Upper lobe of left lung (tissue), 6 donors: ENCODE measurements at regions not wholly inside any gene's neighbourhood (a gene's known extent, or its start where the extent isn't known, plus 50 kb on each side); places are given as distances from the start of the nearest gene placed in this dataset.

Experiments used
- ATAC-seq, 2 donors: fragments of 200-7000 bp; cut with Tn5 transposase; one replicate each; pipeline ENCODE4 v1.9.1; 2022; ENCODE audit warnings: mild to moderate bottlenecking in 2 of 2, moderate library complexity in 2 of 2; ENCODE audit not compliant: low FRiP score in 2 of 2
- DNase-seq, 2 donors: peaks; one replicate each; pipeline ENCODE4 v3.0.0-alpha.2; 2019 to 2020
- H3K27ac ChIP-seq, 4 donors: fragments of 200-600 bp; sonication (generic); one replicate each; pipeline ENCODE4 v1.5.1; 2016 to 2019
- H3K27me3 ChIP-seq, 4 donors: fragments of 200-600 bp; sonication (generic); one replicate each; pipeline ENCODE4 v1.5.1; 2017 to 2019
- H3K36me3 ChIP-seq, 4 donors: fragments of 200-600 bp; sonication (generic); one replicate each; pipeline ENCODE4 v1.5.1; 2016 to 2019
- H3K4me1 ChIP-seq, 4 donors: fragments of 200-600 bp; sonication (generic); one replicate each; pipeline ENCODE4 v1.5.1; 2018 to 2019
- H3K4me3 ChIP-seq, 4 donors: fragments of 200-600 bp; sonication (generic); one replicate each; pipeline ENCODE4 v1.5.1; 2017 to 2019; ENCODE audit warnings: mild to moderate bottlenecking in 2 of 4, moderate library complexity in 1 of 4
- H3K9me3 ChIP-seq, 4 donors: fragments of 200-600 bp; sonication (generic); one replicate each; pipeline ENCODE4 v1.5.1; 2018 to 2019
- CTCF ChIP-seq, 6 experiments: fragments of 450-650 bp in 4 of 6; fragments of 200-600 bp in 2 of 6; sonication (generic) in 2 of 6; IDR thresholded peaks; one replicate each; pipeline ENCODE4 v1.5.1; 2016 to 2019; ENCODE audit warnings: antibody characterized with exemption in 6 of 6
- EP300 ChIP-seq, 4 donors: sonication (generic); formaldehyde crosslinking; IDR thresholded peaks; one replicate each; pipeline ENCODE4 v1.5.1; 2017; ENCODE audit warnings: antibody characterized with exemption in 4 of 4, control low read depth in 2 of 4
- POLR2A ChIP-seq, 4 donors: fragments of 450-650 bp; IDR thresholded peaks; one replicate each; pipeline ENCODE4 v1.5.1; 2016 to 2017; ENCODE audit warnings: antibody characterized with exemption in 4 of 4, mild to moderate bottlenecking in 2 of 4
- POLR2AphosphoS5 ChIP-seq, 2 donors: sonication (generic); formaldehyde crosslinking; IDR thresholded peaks; one replicate each; pipeline ENCODE4 v1.5.1; 2017; ENCODE audit warnings: antibody characterized with exemption in 2 of 2
- WGBS, 2 donors: methylation state at CpG; one replicate each; pipeline ENCODE4 v1.1.5; 2017 to 2018; 5-methylcytosine and 5-hydroxymethylcytosine counted together
- donor health status: DM: no; HTN: no; CAD: no; lungs with moderate emphysema.
- donor health status: DM: no; HTN: yes; CAD: no; lungs with severe emphysema.

GRCh38 chr14:56524971-56525677 is 54.5 kb upstream of the TMEM260 start:
- 53 to 58% methylated on average over 3 of the region's 3 CpGs for WGBS, 2 donors
- Histone ChIP-seq H3K27ac (no peak overlapping the region), H3K27me3 (no peaks in the 10 kb centered on the region), H3K4me1 (no peaks in the 10 kb centered on the region), H3K9me3 (no peaks in the 10 kb centered on the region), H3K4me3 (no peak overlapping the region), H3K36me3 (no peaks in the 10 kb centered on the region)
- DNase-seq, result no peak
- no peak for ATAC-seq
- TF ChIP-seq POLR2A (IDR thresholded peaks at IDR 0.05) (no peak), CTCF (IDR thresholded peaks at IDR 0.05) (no peak), POLR2AphosphoS5 (IDR thresholded peaks at IDR 0.05) (no peak), EP300 (IDR thresholded peaks at IDR 0.05) (no peak)

DNA sequence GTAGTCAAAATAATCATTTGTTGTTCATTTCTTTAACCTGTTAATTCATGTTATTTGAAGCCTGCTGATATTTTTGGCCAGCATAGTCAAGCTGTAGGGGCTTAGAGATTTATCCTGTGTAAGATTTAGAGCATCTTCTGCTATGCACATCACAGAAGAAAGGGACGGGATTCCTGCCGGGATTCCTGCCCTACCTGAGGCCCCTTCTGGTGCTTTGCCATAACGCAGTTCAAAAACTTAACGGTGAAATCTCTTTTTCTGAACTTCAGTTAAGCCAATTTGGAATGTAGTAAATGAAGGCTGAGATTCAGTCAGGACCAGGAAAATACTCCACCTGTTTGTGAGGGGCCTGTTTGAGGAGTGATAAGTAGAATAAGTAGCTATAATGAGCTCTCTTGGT is 50.7 kb upstream of the TMEM260 start:
- 28 to 44% methylated on average over 4 of the region's 4 CpGs for WGBS, 2 donors
- H3K4me3 ChIP-seq, result no peak overlapping the region
- no peaks in the 10 kb centered on the region for H3K4me1 ChIP-seq
- ATAC-seq (no peak), DNase-seq (no peak)
- no peaks in the 10 kb centered on the region for H3K36me3 ChIP-seq
- no peaks in the 10 kb centered on the region for H3K9me3 ChIP-seq
- H3K27me3 ChIP-seq, result no peaks in the 10 kb centered on the region
- TF ChIP-seq CTCF (IDR thresholded peaks at IDR 0.05), result no peak
- no peak for TF ChIP-seq POLR2A (IDR thresholded peaks at IDR 0.05)
- no peak for TF ChIP-seq EP300 (IDR thresholded peaks at IDR 0.05)
- TF ChIP-seq POLR2AphosphoS5 (IDR thresholded peaks at IDR 0.05), result no peak
- no peak overlapping the region for H3K27ac ChIP-seq
